ENCODE measurements at regions not wholly inside any gene's neighbourhood (a gene's known extent, or its start where the extent isn't known, plus 50 kb on each side); places are given as distances from the start of the nearest gene placed in this dataset.

DNA sequence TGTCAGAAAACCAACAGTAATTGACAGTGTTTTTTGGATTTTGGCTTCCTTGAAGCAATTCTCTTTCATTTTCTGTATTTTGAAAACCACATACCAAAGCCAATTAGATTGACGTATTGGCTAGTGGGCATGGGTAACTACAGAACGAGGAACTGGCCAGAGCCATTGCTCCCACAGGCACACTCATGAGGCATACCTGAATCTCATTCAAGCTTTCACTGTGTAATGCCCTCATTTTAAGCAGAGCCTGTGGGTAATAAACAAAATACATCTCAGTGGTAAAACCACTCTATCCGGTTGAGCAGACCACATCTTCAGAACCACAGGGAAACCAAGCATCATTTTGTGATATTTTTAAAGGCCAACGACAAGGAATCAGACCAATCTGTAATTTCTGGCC lies 394.1 kb downstream of the ZNF608 start:
- no peak for DNase-seq

DNA sequence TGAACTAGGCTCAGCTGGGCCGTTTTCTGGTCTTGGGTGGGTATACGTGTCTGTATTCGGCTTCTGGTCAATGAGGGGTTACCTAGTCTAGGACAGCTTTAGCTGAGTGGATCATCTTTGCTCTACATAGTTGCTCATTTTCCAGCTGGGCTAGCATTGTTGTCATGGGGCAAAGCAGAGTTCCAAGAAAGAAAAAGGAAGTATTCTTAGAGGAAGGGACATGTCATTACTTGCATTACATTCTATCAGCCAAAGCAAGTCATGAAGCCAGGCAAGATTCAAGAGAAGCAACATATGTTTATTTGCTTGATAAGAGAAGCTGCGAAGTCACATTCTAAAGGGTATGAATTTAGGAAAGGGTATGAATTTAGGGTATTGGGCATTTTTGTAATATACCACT lies 396.5 kb downstream of the ZNF608 start:
- DNase-seq: no peak

DNA sequence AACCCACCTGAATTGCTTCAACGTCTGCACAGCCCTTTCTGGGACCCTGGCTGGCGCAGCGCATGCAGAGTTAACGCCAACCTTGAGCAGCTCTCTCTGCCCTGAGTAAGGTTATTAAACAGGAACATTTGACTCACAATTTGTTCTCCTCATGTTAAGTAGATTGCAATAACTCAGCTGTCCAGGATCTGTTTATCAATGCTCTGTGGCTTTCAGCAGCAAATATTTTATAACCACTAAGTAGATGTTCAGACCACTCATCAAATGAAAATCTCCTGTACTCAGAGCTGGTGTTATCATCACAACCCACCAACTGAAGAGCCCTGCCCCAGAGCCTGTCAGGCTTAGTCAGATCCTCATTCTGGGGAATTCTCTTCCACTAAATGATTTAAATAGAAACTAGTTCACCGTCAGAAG lies 403.0 kb downstream of the ZNF608 start:
- no peak for DNase-seq

DNA sequence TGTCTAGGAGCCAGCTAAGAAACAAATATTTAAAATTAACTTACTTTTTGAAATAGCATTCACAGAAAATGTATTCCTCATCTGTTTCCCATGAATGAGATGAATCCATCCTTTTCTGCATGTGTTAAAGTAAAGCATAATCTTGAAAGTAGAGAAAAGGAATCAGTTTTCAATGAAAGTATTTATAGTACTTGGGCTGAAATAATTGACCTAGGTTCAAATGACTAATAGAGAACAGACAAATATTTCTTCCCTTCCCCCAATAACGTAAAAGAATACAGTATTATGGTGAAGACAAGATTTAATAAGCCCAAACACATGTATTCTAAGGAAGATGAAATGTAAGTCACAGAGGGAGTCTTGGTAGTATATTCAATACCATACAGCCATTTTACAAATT lies 403.5 kb downstream of the ZNF608 start:
- no peak for DNase-seq

DNA sequence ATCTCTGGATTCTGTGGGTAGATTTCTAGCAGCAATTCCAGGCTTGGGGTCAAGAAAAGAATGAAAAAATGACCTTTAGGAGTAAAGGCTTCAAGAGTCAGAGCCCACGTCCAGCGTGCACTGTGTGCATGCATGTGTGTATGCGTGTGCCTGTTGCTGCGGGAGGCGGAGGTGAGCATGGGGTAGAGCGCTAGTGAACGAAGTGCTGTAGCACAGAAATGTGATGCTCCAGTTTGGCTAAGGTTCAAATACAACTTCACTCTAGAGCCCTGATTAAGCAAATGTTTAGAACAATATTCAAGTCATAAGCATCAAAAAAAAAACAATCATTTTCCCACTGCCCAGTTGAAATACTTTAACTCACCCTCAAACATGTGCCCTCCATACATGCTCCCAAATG lies 403.9 kb downstream of the ZNF608 start:
- no peak for DNase-seq

DNA sequence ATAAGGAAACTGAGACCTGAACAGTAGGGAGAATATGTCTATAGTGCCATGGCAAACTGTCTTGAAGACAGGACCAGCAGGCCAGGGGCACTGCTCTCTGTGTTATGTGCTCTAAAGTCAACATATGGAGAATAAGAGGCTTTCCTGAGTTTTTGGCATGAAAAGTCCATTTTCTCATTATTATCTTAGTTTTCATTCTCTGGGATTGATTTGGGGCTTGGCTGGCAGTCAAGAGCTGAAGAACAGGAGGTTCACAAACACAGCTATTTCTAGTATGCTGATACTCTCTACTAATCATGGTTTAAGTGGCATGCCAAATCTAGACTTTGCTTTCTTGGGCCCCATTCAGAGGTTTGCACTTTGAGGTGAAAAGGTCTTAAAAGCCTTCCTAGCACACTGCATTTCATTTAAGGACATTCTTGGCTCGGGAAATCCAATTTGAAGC lies 404.4 kb downstream of the ZNF608 start:
- DNase-seq: no peak

DNA sequence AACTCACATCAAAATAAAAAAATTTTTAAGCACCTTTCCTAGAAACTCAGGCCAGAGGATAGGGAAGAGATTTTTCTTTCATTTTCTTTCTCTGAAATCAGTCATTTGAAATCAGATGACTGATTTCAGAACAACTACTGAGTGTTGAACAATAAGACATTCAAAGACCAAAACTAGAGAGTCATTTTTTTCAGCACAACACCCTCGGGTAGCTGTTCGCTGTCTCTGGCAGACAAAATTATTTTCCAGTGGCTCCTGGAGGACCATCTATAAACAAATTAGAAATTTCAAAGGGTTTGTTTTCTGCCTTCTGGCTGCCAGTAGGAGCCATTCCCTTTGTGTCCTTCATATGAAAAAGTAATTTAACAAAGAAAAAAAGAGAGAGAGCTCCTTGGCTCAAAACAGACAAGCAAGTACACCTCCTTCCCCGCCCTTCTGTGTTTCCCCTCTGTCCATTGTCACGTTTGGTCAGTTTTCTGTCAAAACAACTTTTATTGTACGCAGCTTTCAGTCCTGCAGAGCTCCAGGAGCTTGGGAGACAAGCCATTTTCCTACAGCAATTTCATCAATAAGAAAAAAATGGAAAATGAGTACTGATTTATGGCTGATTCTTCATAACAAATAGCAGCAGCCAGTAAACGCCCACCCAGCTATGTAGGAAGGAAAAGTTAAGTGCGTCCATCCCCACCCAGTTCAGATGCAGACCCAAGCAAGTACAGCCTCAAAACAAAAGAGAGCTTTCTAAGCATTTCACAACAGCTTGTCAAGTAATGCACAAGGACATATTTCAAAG lies 405.2 kb downstream of the ZNF608 start:
- DNase-seq: no peak

DNA sequence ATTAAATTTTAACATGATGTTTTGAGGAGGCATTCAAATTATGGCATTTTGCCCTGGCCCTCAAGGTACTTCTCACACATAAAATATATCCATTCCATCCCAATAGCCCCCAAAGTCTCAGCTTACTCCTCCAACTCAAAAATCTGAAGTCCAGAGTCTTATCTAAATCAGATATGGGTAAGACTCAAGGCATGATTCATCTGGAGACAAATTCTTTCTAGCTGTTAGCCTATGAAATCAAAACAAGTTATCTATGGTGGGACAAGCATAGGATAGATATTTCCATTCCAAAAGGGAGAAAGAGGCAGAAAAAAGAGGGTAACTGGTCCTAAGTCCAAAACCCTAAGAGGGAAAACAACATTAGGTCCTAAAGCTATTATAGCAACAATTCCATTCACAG lies 408.4 kb downstream of the ZNF608 start:
- DNase-seq: no peak

DNA sequence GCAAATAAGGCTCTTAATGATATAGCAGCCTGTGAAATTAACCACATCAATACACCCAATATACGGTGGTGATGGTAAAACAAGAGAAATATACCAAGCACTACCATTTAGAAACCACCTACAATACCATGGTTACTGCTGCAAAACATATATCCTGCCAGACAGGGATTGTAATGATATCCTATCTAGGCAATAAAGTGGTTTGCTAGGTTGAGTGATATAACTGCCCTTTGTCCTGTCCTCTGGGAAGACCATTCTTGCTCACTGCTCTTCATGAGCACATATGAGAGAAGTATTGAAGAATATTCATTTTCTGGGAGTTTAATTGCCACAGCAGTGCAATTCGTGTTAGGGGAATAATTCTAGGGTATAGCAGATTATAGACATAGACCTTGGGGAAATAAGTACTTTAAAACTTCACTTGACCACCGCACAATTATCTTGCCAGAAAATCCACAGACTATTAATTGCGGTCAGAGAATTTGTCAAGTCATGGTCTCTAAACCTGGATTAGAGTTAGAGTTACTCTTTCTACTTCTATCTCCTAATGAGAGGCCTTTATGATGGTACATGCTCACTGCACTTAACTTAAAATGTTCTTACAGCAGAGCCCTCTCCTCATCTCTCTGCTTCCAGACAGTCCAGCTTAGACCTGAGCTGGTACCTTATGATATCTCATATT lies 413.0 kb downstream of the ZNF608 start:
- DNase-seq: no peak

DNA sequence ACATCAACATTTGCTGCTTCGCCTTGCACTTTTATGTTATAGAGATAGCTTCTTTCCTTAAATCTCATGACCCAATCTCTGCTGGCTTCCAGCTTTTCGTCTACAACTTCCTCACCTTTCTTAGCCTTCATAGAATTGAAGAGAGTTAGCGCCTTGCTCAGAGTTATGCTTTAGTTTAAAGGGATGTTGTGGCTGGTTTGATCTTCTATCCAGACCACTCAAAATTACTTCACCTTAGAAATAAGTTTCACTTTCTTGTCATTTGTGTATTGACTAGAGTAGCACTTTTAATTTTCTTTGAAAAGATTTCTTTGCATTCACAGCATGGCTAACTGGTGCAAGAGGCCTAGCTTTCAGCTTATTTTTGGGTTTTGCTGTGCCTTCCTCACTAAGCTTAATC lies 414.2 kb downstream of the ZNF608 start:
- no peak for DNase-seq

DNA sequence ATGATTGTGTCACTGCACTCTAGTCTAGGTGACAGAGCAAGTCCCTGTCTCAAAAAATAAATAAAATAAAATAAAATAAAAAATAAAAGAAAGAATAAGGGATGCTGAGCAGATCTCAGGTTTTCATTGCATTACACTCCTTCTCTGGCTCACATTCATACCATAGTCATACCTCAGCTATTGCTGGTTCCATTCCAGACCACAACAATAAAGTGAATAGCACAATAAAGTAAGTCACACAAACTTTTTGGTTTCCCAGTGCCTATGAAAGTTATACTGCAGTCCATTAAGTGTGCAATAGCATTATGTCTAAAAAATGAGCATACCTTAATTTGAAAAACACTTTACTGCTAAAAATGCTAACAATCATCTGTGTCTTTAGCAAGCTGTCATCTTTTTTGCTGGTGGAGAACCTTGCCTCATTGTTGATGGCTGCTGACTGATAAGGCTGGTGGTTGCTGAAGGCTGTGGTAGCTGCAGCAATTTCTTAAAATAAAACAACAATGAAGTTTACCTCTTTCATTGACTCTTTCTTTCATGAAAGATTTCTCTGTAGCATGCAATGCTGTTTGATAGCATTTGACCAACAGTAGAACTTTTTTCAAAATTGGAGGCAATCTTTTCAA lies 415.7 kb downstream of the ZNF608 start:
- no peak for DNase-seq

DNA sequence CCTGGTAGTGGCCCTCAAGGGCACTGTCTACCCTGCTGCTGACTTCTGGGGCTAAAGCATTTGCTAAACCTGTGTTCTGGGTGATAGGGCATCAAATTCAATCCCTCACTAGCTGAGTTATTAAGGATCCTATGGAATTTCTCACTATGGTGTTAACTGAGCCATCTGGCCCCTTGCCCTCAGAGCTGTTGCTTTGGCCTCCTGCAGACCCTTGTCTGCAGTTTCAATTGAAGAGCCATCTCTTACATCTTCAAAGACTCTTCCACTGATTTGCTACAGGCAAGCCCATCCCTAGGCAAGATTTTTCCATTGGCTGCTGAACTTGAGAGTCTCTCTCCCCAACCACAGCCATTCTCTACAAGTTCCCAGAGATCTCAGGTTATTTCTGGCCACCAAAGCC lies 418.2 kb downstream of the ZNF608 start:
- DNase-seq: no peak

DNA sequence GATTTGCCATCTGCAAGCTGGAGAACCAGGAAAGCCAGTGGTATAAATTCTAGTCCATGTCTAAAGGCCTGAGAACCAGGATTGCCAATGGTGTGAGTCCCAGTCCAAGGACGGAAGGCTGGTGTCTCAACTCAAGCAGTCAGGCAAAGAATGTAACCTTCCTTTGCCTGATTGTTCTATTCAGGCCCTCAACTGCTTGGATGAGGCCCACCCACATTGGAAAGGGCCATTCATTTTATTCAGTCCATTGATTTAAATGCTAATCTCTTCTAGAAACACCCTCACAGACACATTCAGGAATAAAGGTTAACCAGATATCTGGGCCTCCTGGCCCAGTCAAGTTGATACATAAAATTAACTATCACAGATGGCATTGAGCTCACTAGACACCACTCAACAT lies 427.8 kb downstream of the ZNF608 start:
- no peak for DNase-seq

DNA sequence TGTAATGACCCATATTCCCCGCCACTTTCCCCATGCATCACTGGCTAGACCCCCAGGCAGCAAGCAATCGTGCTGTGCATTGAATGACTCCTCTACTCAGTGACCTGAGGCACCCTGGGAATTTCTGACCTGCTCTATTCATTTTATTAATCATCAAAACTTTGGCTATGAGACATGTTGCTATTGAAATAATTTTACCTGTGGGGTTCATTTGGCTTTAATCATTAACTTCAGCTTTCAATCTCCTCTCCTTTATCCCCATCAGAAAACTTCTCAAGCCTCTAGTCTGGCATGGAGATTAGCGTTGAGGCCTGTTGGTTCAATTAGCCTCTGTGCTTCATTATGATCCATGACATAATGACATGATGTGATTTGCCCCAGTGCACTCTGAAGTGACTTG lies 429.0 kb downstream of the ZNF608 start:
- DNase-seq: no peak

DNA sequence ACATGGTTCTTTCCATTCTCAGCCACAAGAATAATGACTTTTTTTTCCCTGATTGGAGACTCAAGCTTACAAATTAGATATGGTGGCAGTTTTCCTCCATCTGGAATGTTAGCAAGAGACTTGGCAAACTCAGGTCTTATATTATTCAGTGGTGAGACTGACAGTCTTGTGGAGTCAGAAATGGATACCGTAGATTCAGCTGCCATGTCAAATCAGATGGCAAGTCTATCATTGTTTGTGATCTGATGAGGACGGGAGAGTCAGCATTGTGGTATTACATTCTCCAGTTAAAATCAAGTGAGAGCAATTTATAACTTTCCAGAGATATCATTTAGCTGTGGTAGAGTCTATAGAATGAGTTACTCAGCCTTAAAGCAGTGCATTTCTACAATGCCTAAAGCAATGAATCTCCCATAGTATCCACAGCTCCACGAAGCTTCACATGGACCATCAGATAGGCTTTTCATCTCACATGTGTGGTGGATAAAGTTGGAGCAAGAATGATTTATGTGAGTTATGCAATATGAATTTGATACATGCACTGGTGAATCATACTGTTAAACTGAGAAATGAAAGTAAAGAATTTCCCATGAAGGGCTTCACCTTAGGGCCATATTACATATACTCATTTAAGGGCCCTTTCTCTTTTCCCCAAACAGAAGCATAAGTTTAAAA lies 430.6 kb downstream of the ZNF608 start:
- DNase-seq: no peak

DNA sequence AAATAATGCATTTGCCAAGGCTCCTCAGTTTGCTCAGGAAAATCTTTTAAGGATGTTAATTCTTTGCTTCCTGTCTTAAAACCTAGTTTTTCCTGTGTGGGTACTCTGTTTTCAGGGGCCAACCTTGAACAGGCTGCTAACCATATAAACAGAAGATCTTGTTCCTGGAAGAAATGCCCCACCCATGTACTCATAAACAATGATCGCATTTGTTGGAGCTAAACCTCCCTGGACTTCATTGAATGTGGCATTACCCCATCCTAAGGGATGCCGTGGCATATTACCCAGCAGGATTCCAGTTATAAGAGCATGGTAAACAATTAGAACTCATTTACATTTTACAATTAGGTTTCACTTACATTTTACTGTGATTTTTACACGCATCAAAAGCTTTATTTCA lies 436.0 kb downstream of the ZNF608 start:
- no peak for DNase-seq

DNA sequence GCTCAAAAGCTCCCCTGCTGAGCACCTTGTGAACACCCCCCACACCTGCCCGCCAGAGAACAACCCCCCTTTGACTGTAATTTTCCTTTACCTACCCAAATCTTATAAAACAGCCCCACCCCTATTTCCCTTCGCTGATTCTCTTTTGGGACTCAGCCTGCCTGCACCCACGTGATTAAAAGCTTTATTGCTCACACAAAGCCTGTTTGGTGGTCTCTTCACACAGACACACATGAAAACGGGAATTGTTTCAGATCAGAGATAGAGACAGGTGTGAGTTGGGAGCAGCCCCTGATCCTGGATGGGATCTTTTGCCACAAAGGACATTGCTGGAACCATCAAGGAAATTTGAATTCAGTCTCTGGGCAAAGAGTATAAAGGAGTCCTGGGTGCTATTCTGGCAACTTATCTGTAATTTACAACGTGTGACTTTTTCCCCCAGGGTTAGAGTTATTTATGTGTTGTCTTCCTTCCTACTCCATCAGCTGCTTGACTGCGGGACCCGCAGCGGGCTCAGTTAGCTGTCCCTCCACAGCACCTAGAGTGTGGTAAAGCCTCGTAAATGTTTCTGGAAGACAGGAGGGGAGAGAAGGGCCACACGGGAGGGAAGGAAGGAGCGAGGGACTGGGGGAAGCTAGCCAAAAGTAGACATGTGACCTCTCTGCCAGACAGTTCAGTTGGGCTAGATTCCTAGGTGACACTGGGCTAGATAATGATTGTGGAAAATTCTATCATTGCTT lies 437.0 kb downstream of the ZNF608 start:
- DNase-seq: no peak

DNA sequence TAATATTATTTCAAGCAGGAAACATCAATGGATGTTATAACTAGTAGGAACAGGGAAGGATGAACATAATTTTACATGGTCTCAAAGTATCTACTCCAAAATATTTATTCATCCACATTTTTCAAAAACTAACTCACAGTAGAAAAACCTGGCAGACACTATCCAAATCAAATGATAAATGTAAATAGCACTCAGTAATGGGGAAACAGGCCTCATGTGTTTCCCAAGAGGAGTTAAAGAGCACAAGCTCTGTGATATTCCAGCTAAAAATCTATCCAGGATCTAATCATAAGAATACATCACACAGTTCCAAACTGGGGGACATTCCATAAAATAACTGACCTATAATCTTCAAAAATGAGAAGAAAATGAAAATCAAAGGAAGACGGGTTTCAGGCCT lies 443.1 kb downstream of the ZNF608 start:
- DNase-seq: no peak

DNA sequence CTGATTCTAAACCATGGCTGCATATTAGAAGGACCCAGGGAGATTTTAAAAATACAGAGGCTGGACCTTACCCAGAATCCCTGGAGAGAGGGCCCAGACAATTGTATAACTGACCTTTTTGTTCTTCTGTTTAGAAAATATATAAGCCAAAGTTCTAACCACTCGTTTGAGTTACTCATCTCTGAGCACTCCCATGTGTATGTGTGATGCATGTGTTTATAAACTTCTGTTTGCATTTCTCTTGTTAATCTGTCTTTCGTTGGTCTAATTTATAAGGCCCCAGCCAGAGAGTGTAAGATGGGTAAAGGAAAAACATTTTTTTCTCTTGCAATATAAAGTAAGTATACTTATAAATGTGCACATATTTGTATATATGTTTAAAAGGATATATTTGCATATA lies 443.9 kb downstream of the ZNF608 start:
- no peak for DNase-seq

DNA sequence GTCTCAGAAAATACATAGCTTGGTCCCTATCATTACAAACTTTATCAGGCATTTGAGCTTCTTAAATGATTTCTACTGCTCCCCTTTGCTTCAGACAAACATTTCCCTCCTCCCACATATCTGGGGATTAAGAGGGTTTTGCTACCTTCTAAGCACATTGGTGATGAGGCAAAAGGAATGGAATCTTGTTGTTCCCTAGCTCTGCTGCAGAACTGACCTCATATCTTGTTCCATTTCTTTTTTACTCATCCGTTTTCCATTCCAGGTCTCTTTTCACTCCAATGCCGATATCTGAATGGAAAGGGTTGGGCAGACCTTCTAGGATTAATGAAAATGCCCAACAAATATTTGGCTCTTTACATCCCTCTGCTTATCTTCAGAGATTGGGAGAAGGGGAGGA lies 444.6 kb downstream of the ZNF608 start:
- DNase-seq: no peak

DNA sequence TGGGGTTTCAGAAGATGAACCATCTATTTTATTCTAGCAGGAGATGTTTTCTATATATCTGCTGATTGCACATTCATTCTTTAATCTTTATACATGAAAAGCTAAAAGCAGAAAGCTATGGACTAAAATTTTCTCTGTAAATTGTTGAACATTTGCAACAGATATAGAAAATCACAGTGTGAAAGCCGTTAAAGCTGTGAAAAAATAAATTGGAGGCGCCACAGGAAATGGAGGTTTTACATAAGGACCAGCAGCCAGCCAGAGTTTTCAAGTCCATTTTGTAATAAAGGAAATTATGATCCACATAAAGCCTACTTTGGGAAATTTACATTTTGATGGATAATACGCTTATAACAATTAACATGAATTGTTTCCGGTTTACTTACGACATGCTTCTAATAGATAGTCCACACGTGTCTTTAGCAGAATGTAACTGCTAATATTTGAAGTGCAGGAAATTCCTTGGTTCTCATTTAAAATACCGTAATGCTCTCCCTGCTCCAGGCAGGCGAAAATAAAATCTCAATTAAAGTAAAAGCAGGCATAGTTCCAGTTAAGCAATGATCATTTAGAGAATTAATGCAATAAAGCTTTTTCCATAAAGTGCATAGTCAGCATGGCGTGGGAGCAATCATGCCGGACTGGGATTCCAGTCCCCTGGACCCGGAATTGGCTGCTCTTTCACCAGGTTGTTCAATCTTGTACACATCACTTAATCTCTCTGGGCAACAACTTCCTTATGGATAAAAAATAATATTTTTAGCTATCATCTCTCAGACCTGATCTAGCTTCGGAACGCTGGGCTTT lies 445.4 kb downstream of the ZNF608 start:
- no peak for DNase-seq

DNA sequence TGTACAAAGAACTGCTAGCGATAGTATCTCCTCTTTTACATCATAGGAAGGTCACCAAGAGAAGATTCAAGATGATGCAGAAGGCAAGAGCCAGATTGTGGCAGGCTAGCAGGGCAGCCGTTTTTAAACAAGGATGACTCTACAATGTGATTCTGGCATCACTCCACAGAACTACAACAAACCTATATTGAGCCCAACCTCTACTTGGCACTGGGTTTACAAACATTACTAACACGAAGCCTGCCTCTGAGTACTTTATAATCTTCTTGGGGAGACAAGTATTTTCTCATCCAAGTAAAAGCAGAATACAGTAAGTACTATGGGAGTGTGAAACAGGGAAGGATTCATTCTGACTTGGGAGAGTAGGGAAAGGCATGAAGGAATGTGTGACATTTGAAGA lies 448.6 kb downstream of the ZNF608 start:
- no peak for DNase-seq
